GM12864 (cell line): ENCODE measurements at regions not wholly inside any gene's neighbourhood (a gene's known extent, or its start where the extent isn't known, plus 50 kb on each side); places are given as distances from the start of the nearest gene placed in this dataset.

Experiments
- DNase-seq: peaks from one replicate; pipeline ENCODE4 v3.0.0-alpha.2; 2011; ENCODE audit warnings: low read depth
- H3K4me3 ChIP-seq: 2 replicates; pipeline ENCODE4 v1.5.1; 2011; ENCODE audit warnings: mild to moderate bottlenecking, low read depth, low read length, control low read depth
- TF ChIP-seq, protein P1 (sequence below): IDR thresholded peaks from 2 replicates; pipeline ENCODE4 v1.5.1; 2011; ENCODE audit warnings: low read depth, mild to moderate bottlenecking, moderate library complexity, low read length, control low read depth, inconsistent platforms; ENCODE audit errors: missing control alignments

DNA sequence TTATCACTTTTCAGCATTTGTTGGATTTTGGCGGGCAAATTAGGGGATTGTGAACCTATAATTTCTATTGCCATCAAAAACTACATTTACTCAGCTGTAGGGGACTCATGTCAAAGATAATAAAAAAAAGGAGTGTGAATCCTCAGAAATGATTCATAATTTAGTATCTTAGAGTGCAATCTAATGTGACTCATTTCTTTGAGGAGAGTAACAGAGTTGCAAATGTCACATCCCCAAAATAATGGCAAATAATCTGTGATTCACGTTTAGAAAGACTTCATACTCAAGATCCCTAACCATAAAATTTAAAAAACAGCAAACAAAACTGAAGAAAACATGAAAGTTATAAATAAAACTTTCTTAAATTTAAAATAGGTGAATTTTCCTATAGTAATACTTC lies 373.0 kb downstream of the CDH2 start:
- no peak for DNase-seq
- TF ChIP-seq, protein P1, sequence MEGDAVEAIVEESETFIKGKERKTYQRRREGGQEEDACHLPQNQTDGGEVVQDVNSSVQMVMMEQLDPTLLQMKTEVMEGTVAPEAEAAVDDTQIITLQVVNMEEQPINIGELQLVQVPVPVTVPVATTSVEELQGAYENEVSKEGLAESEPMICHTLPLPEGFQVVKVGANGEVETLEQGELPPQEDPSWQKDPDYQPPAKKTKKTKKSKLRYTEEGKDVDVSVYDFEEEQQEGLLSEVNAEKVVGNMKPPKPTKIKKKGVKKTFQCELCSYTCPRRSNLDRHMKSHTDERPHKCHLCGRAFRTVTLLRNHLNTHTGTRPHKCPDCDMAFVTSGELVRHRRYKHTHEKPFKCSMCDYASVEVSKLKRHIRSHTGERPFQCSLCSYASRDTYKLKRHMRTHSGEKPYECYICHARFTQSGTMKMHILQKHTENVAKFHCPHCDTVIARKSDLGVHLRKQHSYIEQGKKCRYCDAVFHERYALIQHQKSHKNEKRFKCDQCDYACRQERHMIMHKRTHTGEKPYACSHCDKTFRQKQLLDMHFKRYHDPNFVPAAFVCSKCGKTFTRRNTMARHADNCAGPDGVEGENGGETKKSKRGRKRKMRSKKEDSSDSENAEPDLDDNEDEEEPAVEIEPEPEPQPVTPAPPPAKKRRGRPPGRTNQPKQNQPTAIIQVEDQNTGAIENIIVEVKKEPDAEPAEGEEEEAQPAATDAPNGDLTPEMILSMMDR, result no peak
- no peak overlapping the region for H3K4me3 ChIP-seq

DNA sequence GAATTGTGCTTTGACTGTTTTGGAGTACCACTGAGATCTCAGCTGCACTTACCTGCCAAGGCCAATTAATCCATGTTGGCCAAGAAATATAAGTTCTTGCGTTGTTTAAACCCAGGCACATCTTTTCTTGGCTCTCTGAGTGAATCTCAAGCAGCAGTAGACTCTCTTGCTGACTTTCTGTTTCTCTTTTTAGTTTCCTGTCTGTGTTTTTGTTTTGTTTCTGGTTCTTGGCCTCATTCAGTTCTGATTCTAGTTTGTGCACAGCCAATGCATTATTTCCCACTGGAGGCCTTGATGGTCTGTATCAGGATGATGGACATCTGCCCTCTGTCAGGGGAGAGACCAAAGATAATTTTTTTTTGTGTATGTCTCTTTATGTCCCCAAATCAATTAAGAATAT lies 379.4 kb downstream of the CDH2 start:
- DNase-seq, result no peak
- TF ChIP-seq, protein P1, result no peak
- no peak overlapping the region for H3K4me3 ChIP-seq

DNA sequence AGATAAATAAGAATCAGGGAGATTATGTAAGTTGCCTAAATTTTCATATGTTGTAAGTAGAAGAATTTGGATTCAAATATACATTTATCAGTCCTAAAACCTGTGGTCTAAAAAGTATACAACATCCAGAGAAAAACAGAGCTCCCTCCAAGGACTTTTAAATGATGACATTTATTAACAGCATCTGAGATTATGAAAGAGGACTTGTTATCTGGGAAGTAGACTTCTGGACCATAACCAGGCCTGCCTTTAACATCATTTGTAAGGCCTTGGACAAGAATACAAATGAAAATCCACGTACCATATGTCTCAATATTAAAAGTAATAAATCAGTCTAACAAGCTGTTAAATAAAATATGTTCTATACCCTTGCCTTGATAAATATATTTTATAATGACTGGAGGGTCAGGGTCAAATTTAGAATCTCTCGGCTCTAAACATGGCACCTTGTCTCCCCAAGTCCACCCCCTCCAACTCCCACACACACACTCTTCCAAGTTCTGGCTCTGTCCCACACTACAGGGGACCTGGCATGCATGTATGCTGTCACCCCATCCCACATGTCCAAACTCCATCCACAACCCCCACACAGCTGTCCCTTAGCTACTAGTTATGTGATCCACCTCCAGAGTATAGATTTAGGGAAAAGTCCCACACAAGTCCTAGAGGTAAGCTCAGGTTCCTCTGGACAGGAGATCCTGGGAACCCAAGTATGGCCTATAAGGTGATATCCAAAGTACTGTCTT lies 382.6 kb downstream of the CDH2 start:
- no peak overlapping the region for H3K4me3 ChIP-seq
- no peak for DNase-seq
- TF ChIP-seq, protein P1, result no peak

DNA sequence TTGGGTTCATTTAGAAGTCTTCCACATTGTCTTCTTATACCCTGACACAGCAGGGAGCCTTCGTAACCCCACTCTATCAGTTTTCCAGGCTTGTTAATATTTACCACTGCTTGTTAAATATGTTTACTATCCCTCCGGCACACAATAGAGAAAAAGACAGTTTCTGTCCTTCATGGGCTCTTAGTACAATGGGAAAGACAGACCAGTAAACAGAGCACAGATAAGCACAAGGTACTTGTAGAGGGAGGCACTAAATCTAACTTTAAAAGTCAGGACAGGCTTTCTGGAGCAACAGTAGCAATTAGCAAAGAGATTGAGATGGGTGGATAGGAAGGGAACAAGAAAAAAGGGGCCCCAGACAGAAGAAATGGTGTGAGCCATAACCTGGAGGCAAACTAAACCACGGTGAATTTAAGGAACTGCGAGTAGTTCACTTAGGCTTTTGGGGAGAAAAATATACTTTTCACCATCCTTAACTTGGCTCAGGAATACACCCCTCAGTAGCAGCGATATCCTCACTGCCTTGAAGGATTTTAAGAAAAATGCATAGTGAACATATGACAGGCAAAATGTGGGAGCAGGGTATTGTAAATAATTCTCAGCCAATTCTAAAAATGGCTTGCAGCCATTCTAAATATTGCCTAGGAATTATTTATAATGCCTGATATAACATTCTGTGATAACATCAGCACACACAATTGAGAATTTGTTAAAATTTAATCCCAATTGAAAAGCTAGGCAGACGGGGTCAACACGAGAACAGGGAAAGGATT lies 383.7 kb downstream of the CDH2 start:
- TF ChIP-seq, protein P1, result no peak
- DNase-seq, result no peak

DNA sequence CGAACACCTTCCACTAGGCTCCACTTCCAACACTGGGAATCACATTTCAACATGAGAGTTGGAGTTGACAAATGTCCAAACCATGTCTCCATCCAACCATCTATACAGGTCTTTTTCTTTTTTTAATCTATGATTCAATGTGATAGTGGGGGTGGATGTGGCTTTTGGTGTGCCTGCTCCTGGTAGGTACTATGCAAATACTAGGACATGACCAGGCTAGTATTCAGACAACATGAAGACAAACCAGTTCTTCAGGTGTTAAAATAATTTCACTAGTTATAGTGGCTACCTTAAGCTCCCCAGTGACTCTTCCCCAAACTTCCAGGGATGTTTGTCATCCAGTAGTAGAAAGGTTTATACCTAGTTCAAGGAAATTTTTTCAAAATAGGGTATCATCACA lies 387.5 kb downstream of the CDH2 start:
- TF ChIP-seq, protein P1, result no peak
- DNase-seq, result no peak
- H3K4me3 ChIP-seq, result no peak overlapping the region

More for the DNA sequence above, 383.7 kb downstream of the CDH2 start:
- no peak overlapping the region for H3K4me3 ChIP-seq

DNA sequence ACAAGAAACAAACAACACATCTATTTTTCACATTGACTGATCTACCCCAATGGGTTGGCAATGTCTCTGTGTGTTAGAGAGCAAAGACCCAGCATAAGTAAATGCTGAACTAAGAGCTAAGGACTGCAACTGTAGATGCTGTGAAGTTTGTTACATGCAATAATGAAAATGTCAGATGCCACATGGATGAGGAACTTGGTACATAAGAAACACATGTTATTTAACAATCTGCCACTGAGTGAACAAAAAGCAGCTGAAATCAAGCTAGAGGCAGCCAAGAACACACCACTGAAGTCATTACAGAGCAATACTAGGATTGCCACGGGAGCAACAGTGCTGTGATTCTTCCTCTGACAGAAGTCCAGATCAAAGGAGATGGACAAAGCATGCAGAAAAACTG lies 389.4 kb downstream of the CDH2 start:
- TF ChIP-seq, protein P1, result no peak
- no peak overlapping the region for H3K4me3 ChIP-seq
- no peak for DNase-seq
